ENCODE measurements at regions not wholly inside any gene's neighbourhood (a gene's known extent, or its start where the extent isn't known, plus 50 kb on each side); places are given as distances from the start of the nearest gene placed in this dataset.

GRCh38 chr12:27382924-27383323 is 50.3 kb downstream of the BMAL2 start:
- DNase-seq = no peak

- peak; percentile 35 for DNase-seq
Observed at GRCh38 chr12:27383429-27384260, 51.0 kb downstream of the BMAL2 start.

GRCh38 chr12:27384261-27384590 is 51.6 kb downstream of the BMAL2 start:
- no peak for DNase-seq

- no peak for DNase-seq
Observed at GRCh38 chr12:27385766-27386564, 53.3 kb downstream of the BMAL2 start.

- DNase-seq = no peak
Observed at GRCh38 chr12:27387473-27387872, 54.8 kb downstream of the BMAL2 start.

GRCh38 chr12:27388650-27389049 is 56.0 kb downstream of the BMAL2 start:
- DNase-seq = no peak

GRCh38 chr12:27394676-27395075 is 51.9 kb upstream of the SMCO2 start:
- DNase-seq = no peak

- DNase-seq = no peak
Observed at GRCh38 chr12:27396216-27396815, 50.2 kb upstream of the SMCO2 start.

Measured in NCI-H2029 (cell line).